IMR-90 (cell line): ENCODE measurements at regions not wholly inside any gene's neighbourhood (a gene's known extent, or its start where the extent isn't known, plus 50 kb on each side); places are given as distances from the start of the nearest gene placed in this dataset.

Experiments used
- BHLHE40 ChIP-seq: fragments of 150-350 bp; IDR thresholded peaks from 2 replicates; pipeline ENCODE4 v1.6.1; 2016; ENCODE audit warnings: mild to moderate bottlenecking, low read depth, low read length
- CTCF ChIP-seq: conservative IDR thresholded peaks from 2 replicates; pipeline ENCODE4 v1.5.1; 2012; ENCODE audit warnings: mild to moderate bottlenecking, low read depth, low read length, improper control_type of control experiment
- MXI1 ChIP-seq: IDR thresholded peaks from 2 replicates; pipeline ENCODE4 v1.6.1; 2012; ENCODE audit warnings: low read depth, mild to moderate bottlenecking, low read length, moderate library complexity, borderline replicate concordance
- RAD21 ChIP-seq: IDR thresholded peaks from 2 replicates; pipeline ENCODE4 v1.6.1; 2012; ENCODE audit warnings: low read length, improper control_type of control experiment

GRCh38 chr13:39269004-39269403, 230.7 kb downstream of the NHLRC3 start:
- TF ChIP-seq CTCF (no peak), MXI1 (no peak), RAD21 (no peak), BHLHE40 (no peak)
